Transverse colon (tissue), 3 donors: ENCODE measurements at regions not wholly inside any gene's neighbourhood (a gene's known extent, or its start where the extent isn't known, plus 50 kb on each side); places are given as distances from the start of the nearest gene placed in this dataset.

Experiments used
- CTCF ChIP-seq, 5 experiments: fragments of 200-600 bp in 3 of 5; fragments of 450-650 bp in 2 of 5; sonication (generic) in 3 of 5; IDR thresholded peaks; 1 replicate in 2 of 5; 2 replicates in 3 of 5; pipeline ENCODE4 v1.5.1; 2016 to 2017; ENCODE audit warnings: antibody characterized with exemption in 5 of 5, inconsistent platforms in 3 of 5, mild to moderate bottlenecking in 2 of 5, moderate library complexity in 1 of 5
- POLR2A ChIP-seq: fragments of 450-650 bp; IDR thresholded peaks from one replicate; pipeline ENCODE4 v1.6.1; 2016; ENCODE audit warnings: antibody characterized with exemption, mild to moderate bottlenecking, moderate library complexity

GRCh38 chr13:56012644-56013043, 1128.1 kb upstream of the PRR20A start:
- TF ChIP-seq CTCF (IDR thresholded peaks at IDR 0.05) (no peak), POLR2A (no peak)
